GM12878 (cell line): ENCODE measurements at regions not wholly inside any gene's neighbourhood (a gene's known extent, or its start where the extent isn't known, plus 50 kb on each side); places are given as distances from the start of the nearest gene placed in this dataset.

Experiments used
- BHLHE40 ChIP-seq, 2 experiments: fragments of 450-650 bp in 1 of 2; IDR thresholded peaks; 2 replicates each; pipeline ENCODE4 v1.6.1; 2011 to 2017; ENCODE audit warnings: low read depth in 2 of 2, borderline replicate concordance in 1 of 2, improper control_type of control experiment in 1 of 2, low read length in 1 of 2, mild to moderate bottlenecking in 1 of 2
- CTCF ChIP-seq, 3 experiments: IDR thresholded peaks in 2 of 3; conservative IDR thresholded peaks in 1 of 3; 2 replicates each; pipeline ENCODE4 v1.5.1; 2011; ENCODE audit warnings: low read depth in 3 of 3, low read length in 3 of 3, mild to moderate bottlenecking in 3 of 3, control low read depth in 2 of 3, moderate library complexity in 2 of 3, inconsistent platforms in 1 of 3, mixed read lengths in 1 of 3; ENCODE audit not compliant: control insufficient read depth in 2 of 3, insufficient read depth in 1 of 3; ENCODE audit errors: extremely low read depth in 1 of 3
- ELK1 ChIP-seq: IDR thresholded peaks from 2 replicates; pipeline ENCODE4 v1.6.1; 2012; ENCODE audit warnings: low read depth, low read length, improper control_type of control experiment
- PRDM15 ChIP-seq: fragments of 450-650 bp; formaldehyde crosslinking; IDR thresholded peaks from 2 replicates; pipeline ENCODE4 v1.4.0; 2020; ENCODE audit warnings: mild to moderate bottlenecking, moderate library complexity
- RAD21 ChIP-seq: IDR thresholded peaks from 2 replicates; pipeline ENCODE4 v1.6.1; 2011; ENCODE audit warnings: mild to moderate bottlenecking, low read depth, low read length, moderate library complexity; ENCODE audit not compliant: insufficient read depth
- RFX5 ChIP-seq: IDR thresholded peaks from 2 replicates; pipeline ENCODE4 v1.6.1; 2011; ENCODE audit warnings: low read depth, low read length, improper control_type of control experiment
- SIN3A ChIP-seq: IDR thresholded peaks from 2 replicates; pipeline ENCODE4 v1.6.1; 2012; ENCODE audit warnings: low read depth, low read length, improper control_type of control experiment
- SMC3 ChIP-seq: IDR thresholded peaks from 2 replicates; pipeline ENCODE4 v1.6.1; 2011; ENCODE audit warnings: low read length, improper control_type of control experiment, borderline replicate concordance
- ZNF274 ChIP-seq: IDR thresholded peaks from one replicate; pipeline ENCODE4 v1.8.0; 2011; ENCODE audit not compliant: insufficient read length, insufficient read depth

- TF ChIP-seq SIN3A, result no peak
- TF ChIP-seq CTCF (IDR thresholded peaks at IDR 0.05 in 2 of 3, conservative IDR thresholded peaks at IDR 0.05 in 1 of 3; ENCODE audit: control insufficient read depth in 2 of 3, extremely low read depth in 1 of 3, insufficient read depth in 1 of 3, low read depth in 3 of 3, low read length in 3 of 3), result no peak
- no peak for TF ChIP-seq PRDM15 (CRISPR knock-in tag)
- no peak for TF ChIP-seq RFX5
- no peak for TF ChIP-seq SMC3
- no peak for TF ChIP-seq ZNF274
- TF ChIP-seq RAD21, result no peak
- no peak for TF ChIP-seq ELK1
- no peak for TF ChIP-seq BHLHE40 (IDR thresholded peaks at IDR 0.05; ENCODE audit: borderline replicate concordance in 1 of 2, low read depth in 2 of 2, low read length in 1 of 2)
These were observed 96.0 kb upstream of the IGLL5 start for GRCh38 chr22:22791438-22792181.
